Endothelial cell (in vitro differentiated cells): ENCODE measurements at regions not wholly inside any gene's neighbourhood (a gene's known extent, or its start where the extent isn't known, plus 50 kb on each side); places are given as distances from the start of the nearest gene placed in this dataset.
"Not testable (repeated sequence)": the region's sequence is repeated elsewhere in the genome, so short reads cannot be mapped to it uniquely, and the experiment has no call there.

Source experiments
- DNase-seq: peaks from one replicate; pipeline ENCODE4 v3.0.0; 2021; ENCODE audit warnings: low spot score
- H3K27ac Mint-ChIP-seq: one replicate; pipeline ENCODE4 v1.8.0; 2021; ENCODE audit warnings: mixed read lengths, inconsistent platforms; ENCODE audit not compliant: unreplicated experiment
- H3K27me3 Mint-ChIP-seq: one replicate; pipeline ENCODE4 v1.8.0; 2021; ENCODE audit warnings: mild to moderate bottlenecking, moderate library complexity, mixed read lengths, inconsistent platforms; ENCODE audit not compliant: unreplicated experiment
- H3K36me3 Mint-ChIP-seq: one replicate; pipeline ENCODE4 v1.8.0; 2021; ENCODE audit warnings: mild to moderate bottlenecking, low read depth, mixed read lengths, inconsistent platforms; ENCODE audit not compliant: unreplicated experiment
- H3K4me1 Mint-ChIP-seq: one replicate; pipeline ENCODE4 v1.8.0; 2021; ENCODE audit warnings: mild to moderate bottlenecking, mixed read lengths, inconsistent platforms; ENCODE audit not compliant: unreplicated experiment
- H3K4me3 Mint-ChIP-seq: one replicate; pipeline ENCODE4 v1.8.0; 2021; ENCODE audit warnings: mild to moderate bottlenecking, mixed read lengths, inconsistent platforms; ENCODE audit not compliant: unreplicated experiment
- H3K9me3 Mint-ChIP-seq: one replicate; pipeline ENCODE4 v1.8.0; 2021; ENCODE audit warnings: mixed read lengths, inconsistent platforms; ENCODE audit not compliant: unreplicated experiment
- CTCF ChIP-seq: fragments of 200-600 bp; sonication (generic); IDR thresholded peaks from one replicate; pipeline ENCODE4 v1.5.0; 2021; ENCODE audit warnings: antibody characterized with exemption; ENCODE audit not compliant: unreplicated experiment

DNA sequence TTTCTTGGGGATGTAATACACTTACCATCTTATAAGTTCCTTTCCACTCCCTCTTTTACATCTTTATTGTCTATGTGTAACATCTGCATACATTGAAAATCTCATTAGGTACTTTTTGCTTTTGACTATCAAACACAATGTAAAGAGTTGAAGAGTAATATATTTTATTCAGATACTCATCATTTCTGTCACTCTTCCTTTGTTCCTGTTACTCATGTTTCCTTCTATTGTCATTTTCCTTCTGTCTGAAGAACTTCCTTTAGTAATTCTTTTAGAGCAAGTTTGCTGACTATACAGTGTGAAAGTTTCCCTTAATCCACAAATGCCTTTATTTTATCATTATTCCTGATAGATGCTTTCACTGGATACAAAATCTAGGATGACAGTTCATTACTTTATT is 339.8 kb downstream of the SOX4 start:
- no peak for DNase-seq
- TF ChIP-seq CTCF: no peak
- no peak overlapping the region for H3K4me3 Mint-ChIP-seq
- H3K27ac Mint-ChIP-seq: peak overlapping the region; percentile 84
- peaks cover 8% of the 10 kb centered on the region for H3K9me3 Mint-ChIP-seq
- H3K27me3 Mint-ChIP-seq: peaks cover 2% of the 10 kb centered on the region
- peaks cover 8% of the 10 kb centered on the region for H3K36me3 Mint-ChIP-seq
- H3K4me1 Mint-ChIP-seq: peaks cover 18% of the 10 kb centered on the region

GRCh38 chr6:21935142-21935541 is 341.6 kb downstream of the SOX4 start:
- H3K4me1 Mint-ChIP-seq: peaks cover 16% of the 10 kb centered on the region
- peaks cover 2% of the 10 kb centered on the region for H3K27me3 Mint-ChIP-seq
- no peak for DNase-seq
- no peak overlapping the region for H3K27ac Mint-ChIP-seq
- peaks cover 8% of the 10 kb centered on the region for H3K9me3 Mint-ChIP-seq
- TF ChIP-seq CTCF: no peak
- H3K4me3 Mint-ChIP-seq: no peak overlapping the region
- peaks cover 8% of the 10 kb centered on the region for H3K36me3 Mint-ChIP-seq

- H3K36me3 Mint-ChIP-seq: peaks cover 8% of the 10 kb centered on the region
- H3K9me3 Mint-ChIP-seq: peaks cover 8% of the 10 kb centered on the region
- DNase-seq: no peak
- TF ChIP-seq CTCF: peak; percentile 67
- H3K27me3 Mint-ChIP-seq: peaks cover 2% of the 10 kb centered on the region
- H3K4me3 Mint-ChIP-seq: no peak overlapping the region
- peaks cover 16% of the 10 kb centered on the region for H3K4me1 Mint-ChIP-seq
- no peak overlapping the region for H3K27ac Mint-ChIP-seq
Measured at GRCh38 chr6:21935561-21936028, 342.0 kb downstream of the SOX4 start.

- Mint-ChIP-seq H3K4me3 (no peak overlapping the region), H3K36me3 (no peaks in the 10 kb centered on the region), H3K9me3 (peaks cover 8% of the 10 kb centered on the region), H3K27me3 (no peaks in the 10 kb centered on the region), H3K27ac (no peak overlapping the region), H3K4me1 (peaks cover 18% of the 10 kb centered on the region)
- no peak for DNase-seq
- no peak for TF ChIP-seq CTCF
Measured at GRCh38 chr6:21937466-21937865, 343.9 kb downstream of the SOX4 start.

DNA sequence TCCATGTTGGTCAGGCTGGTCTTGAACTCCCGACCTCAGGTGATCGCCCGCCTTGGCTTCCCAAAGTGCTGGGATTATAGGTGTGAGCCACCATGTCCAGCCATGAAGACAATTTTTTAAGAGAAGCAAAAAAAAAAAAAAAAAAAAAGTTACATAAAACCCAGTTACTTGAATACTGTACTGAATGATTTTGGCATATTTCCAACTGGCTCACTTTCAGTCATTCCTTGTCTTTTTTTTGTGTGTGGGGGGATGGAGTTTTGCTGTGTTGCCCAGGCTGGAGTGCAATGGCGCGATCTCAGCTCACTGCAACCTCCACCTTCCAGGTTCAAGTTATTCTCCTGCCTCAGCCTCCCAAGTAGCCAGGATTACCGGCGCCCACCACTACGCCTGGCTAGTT is 345.5 kb downstream of the SOX4 start:
- DNase-seq, H3K27me3 Mint-ChIP-seq, H3K9me3 Mint-ChIP-seq, H3K27ac Mint-ChIP-seq, H3K36me3 Mint-ChIP-seq, H3K4me3 Mint-ChIP-seq: not testable (repeated sequence)
- peaks cover 14% of the 10 kb centered on the region for H3K4me1 Mint-ChIP-seq

- no peak for DNase-seq
- TF ChIP-seq CTCF: no peak
- peaks cover 8% of the 10 kb centered on the region for H3K4me1 Mint-ChIP-seq
- H3K9me3 Mint-ChIP-seq: no peaks in the 10 kb centered on the region
- no peak overlapping the region for H3K27ac Mint-ChIP-seq
- peaks cover 1% of the 10 kb centered on the region for H3K27me3 Mint-ChIP-seq
- no peak overlapping the region for H3K4me3 Mint-ChIP-seq
- no peaks in the 10 kb centered on the region for H3K36me3 Mint-ChIP-seq
Measured at GRCh38 chr6:21941926-21942325, 348.4 kb downstream of the SOX4 start.
